Osteocyte (in vitro differentiated cells): ENCODE measurements at regions not wholly inside any gene's neighbourhood (a gene's known extent, or its start where the extent isn't known, plus 50 kb on each side); places are given as distances from the start of the nearest gene placed in this dataset.
"Not testable (repeated sequence)": the region's sequence is repeated elsewhere in the genome, so short reads cannot be mapped to it uniquely, and the experiment has no call there.

Experiments used
- DNase-seq: peaks from one replicate; pipeline ENCODE4 v3.0.0; 2021; ENCODE audit warnings: mixed read lengths; ENCODE audit not compliant: unreplicated experiment; ENCODE audit errors: extremely low spot score
- H3K27ac Mint-ChIP-seq: one replicate; pipeline ENCODE4 v1.8.0; 2021; ENCODE audit warnings: mild to moderate bottlenecking, mixed read lengths; ENCODE audit not compliant: unreplicated experiment
- H3K27me3 Mint-ChIP-seq: one replicate; pipeline ENCODE4 v1.8.0; 2021; ENCODE audit warnings: mixed read lengths; ENCODE audit not compliant: unreplicated experiment
- H3K36me3 Mint-ChIP-seq: one replicate; pipeline ENCODE4 v1.8.0; 2021; ENCODE audit warnings: mixed read lengths; ENCODE audit not compliant: unreplicated experiment
- H3K4me1 Mint-ChIP-seq: one replicate; pipeline ENCODE4 v1.8.0; 2021; ENCODE audit warnings: mixed read lengths; ENCODE audit not compliant: unreplicated experiment
- H3K4me3 Mint-ChIP-seq: one replicate; pipeline ENCODE4 v1.8.0; 2021; ENCODE audit warnings: mild to moderate bottlenecking, moderate library complexity, mixed read lengths; ENCODE audit not compliant: unreplicated experiment
- H3K9me3 Mint-ChIP-seq: one replicate; pipeline ENCODE4 v1.8.0; 2021; ENCODE audit warnings: mixed read lengths; ENCODE audit not compliant: unreplicated experiment
- CTCF ChIP-seq: fragments of 200-600 bp; sonication (generic); IDR thresholded peaks from 2 replicates; pipeline ENCODE4 v1.5.0; 2021; ENCODE audit warnings: antibody characterized with exemption, mild to moderate bottlenecking, moderate library complexity

- no peak for TF ChIP-seq CTCF
- Mint-ChIP-seq H3K4me1 (no peaks in the 10 kb centered on the region), H3K36me3 (no peaks in the 10 kb centered on the region), H3K27me3 (no peaks in the 10 kb centered on the region), H3K27ac (no peak overlapping the region), H3K9me3 (no peaks in the 10 kb centered on the region), H3K4me3 (no peak overlapping the region)
- DNase-seq, result no peak
These were observed 372.3 kb downstream of the HLX start for GRCh38 chr1:221251580-221251979.

GRCh38 chr1:221254813-221255212 lies 375.6 kb downstream of the HLX start:
- H3K9me3 Mint-ChIP-seq, result peaks cover 4% of the 10 kb centered on the region
- H3K4me1 Mint-ChIP-seq, result no peaks in the 10 kb centered on the region
- no peak overlapping the region for H3K27ac Mint-ChIP-seq
- H3K36me3 Mint-ChIP-seq, result no peaks in the 10 kb centered on the region
- H3K27me3 Mint-ChIP-seq, result no peaks in the 10 kb centered on the region
- no peak overlapping the region for H3K4me3 Mint-ChIP-seq
- no peak for TF ChIP-seq CTCF
- DNase-seq, result no peak

- Mint-ChIP-seq H3K36me3 (no peaks in the 10 kb centered on the region), H3K4me3 (no peak overlapping the region), H3K27me3 (no peaks in the 10 kb centered on the region), H3K4me1 (no peaks in the 10 kb centered on the region), H3K9me3 (peaks cover 4% of the 10 kb centered on the region), H3K27ac (no peak overlapping the region)
- no peak for DNase-seq
- TF ChIP-seq CTCF, result no peak
These were observed 377.5 kb downstream of the HLX start for GRCh38 chr1:221256773-221257172.

- not testable (repeated sequence) for H3K4me1 Mint-ChIP-seq, H3K27me3 Mint-ChIP-seq, DNase-seq, H3K36me3 Mint-ChIP-seq, H3K27ac Mint-ChIP-seq, H3K9me3 Mint-ChIP-seq, H3K4me3 Mint-ChIP-seq
These were observed 378.3 kb downstream of the HLX start for GRCh38 chr1:221257548-221257947.

GRCh38 chr1:221262677-221263076 lies 383.4 kb downstream of the HLX start:
- not testable (repeated sequence) for H3K27ac Mint-ChIP-seq, H3K4me1 Mint-ChIP-seq, H3K27me3 Mint-ChIP-seq, DNase-seq, H3K36me3 Mint-ChIP-seq, H3K4me3 Mint-ChIP-seq
- peaks cover 10% of the 10 kb centered on the region for H3K9me3 Mint-ChIP-seq

GRCh38 chr1:221263831-221264767 lies 384.9 kb downstream of the HLX start:
- no peak overlapping the region for H3K27ac Mint-ChIP-seq
- no peak for DNase-seq
- peak; percentile 50 for TF ChIP-seq CTCF
- no peaks in the 10 kb centered on the region for H3K27me3 Mint-ChIP-seq
- peaks cover 10% of the 10 kb centered on the region for H3K9me3 Mint-ChIP-seq
- H3K4me3 Mint-ChIP-seq, result no peak overlapping the region
- no peaks in the 10 kb centered on the region for H3K4me1 Mint-ChIP-seq
- H3K36me3 Mint-ChIP-seq, result no peaks in the 10 kb centered on the region
